K562 (cell line): ENCODE measurements at regions not wholly inside any gene's neighbourhood (a gene's known extent, or its start where the extent isn't known, plus 50 kb on each side); places are given as distances from the start of the nearest gene placed in this dataset.

Experiments used
- ATAC-seq: fragments of 200-7000 bp; cut with Tn5 transposase; 3 replicates; pipeline ENCODE4 v1.9.1; 2020; ENCODE audit warnings: moderate library complexity
- BruUV-seq: library from RNA; stranded (reverse); fragments of 400-500 nt; replicated peaks from 2 replicates; lab custom pipeline; 2021; lab: Mats Ljungman, UMichigan
- CTCF ChIA-PET: fragments of 300-600 bp; formaldehyde crosslinking; extraction: SDS; loops from one replicate; lab custom pipeline; 2021; ENCODE audit warnings: low intra/inter-chr PET ratio; lab: Yijun Ruan, JAX
- POLR2A ChIA-PET: fragments of 300-600, 350-650 bp; sonication (Branson Sonifier 250); formaldehyde crosslinking; extraction: SDS; loops from one replicate; lab custom pipeline; 2021; ENCODE audit warnings: antibody characterized with exemption, inconsistent platforms; lab: Yijun Ruan, JAX
- DNase-seq, 4 experiments: peaks; one replicate each; pipeline versions ENCODE4 v3.0.0 to v3.0.0-alpha.2; 2011 to 2018; ENCODE audit warnings: low spot score in 3 of 4, mixed read lengths in 3 of 4; ENCODE audit errors: extremely low read depth in 1 of 4
- FAIRE-seq: peaks from 2 replicates; lab custom pipeline; 2011; peaks lifted over from hg19 to GRCh38; lab: Jason Lieb, UNC
- H2AFZ ChIP-seq: 2 replicates; pipeline ENCODE4 v1.6.0; 2011; ENCODE audit warnings: low read depth, low read length, control low read depth, inconsistent platforms
- H3K27ac ChIP-seq: fragments of 200-600 bp; 3 replicates; pipeline ENCODE4 v1.8.0; 2011; ENCODE audit warnings: low read depth, mild to moderate bottlenecking, control low read depth, inconsistent platforms, low read length, moderate library complexity, mixed read lengths; ENCODE audit errors: extremely low read depth
- H3K27me3 ChIP-seq, 2 experiments: fragments of 300-600 bp in 1 of 2; 2 replicates in 1 of 2; 3 replicates in 1 of 2; pipeline versions ENCODE4 v1.6.0 to v1.8.0; 2011; ENCODE audit warnings: inconsistent platforms in 2 of 2, low read length in 2 of 2, mild to moderate bottlenecking in 1 of 2, mixed read lengths in 1 of 2, moderate library complexity in 1 of 2; ENCODE audit not compliant: control insufficient read depth in 2 of 2, insufficient read depth in 2 of 2
- H3K36me3 ChIP-seq: fragments of 300-600 bp; 3 replicates; pipeline ENCODE4 v1.8.0; 2011; ENCODE audit warnings: mild to moderate bottlenecking, low read length, inconsistent platforms; ENCODE audit not compliant: control insufficient read depth, insufficient read depth
- H3K4me1 ChIP-seq, 2 experiments: fragments of 200-600 bp in 1 of 2; replicated peaks in 1 of 2; 2 replicates in 1 of 2; 3 replicates in 1 of 2; pipeline versions ENCODE4 v1.5.1 to v1.8.0; 2011; ENCODE audit warnings: inconsistent platforms in 2 of 2, low read length in 2 of 2, mild to moderate bottlenecking in 1 of 2, mixed read lengths in 1 of 2, moderate library complexity in 1 of 2; ENCODE audit not compliant: control insufficient read depth in 2 of 2, insufficient read depth in 2 of 2
- H3K4me2 ChIP-seq: 2 replicates; pipeline ENCODE4 v1.6.1; 2011; ENCODE audit warnings: low read length, control low read depth, inconsistent platforms, mixed read lengths; ENCODE audit not compliant: insufficient read depth
- H3K4me3 ChIP-seq: fragments of 200-600 bp; sonication (generic), shearing (Covaris generic); 2 replicates; pipeline ENCODE4 v1.5.1; 2016; ENCODE audit warnings: control low read depth, inconsistent platforms
- H3K79me2 ChIP-seq: fragments of 200-600 bp; 3 replicates; pipeline ENCODE4 v1.8.0; 2011; ENCODE audit warnings: low read length, inconsistent platforms; ENCODE audit not compliant: control insufficient read depth, insufficient read depth
- H3K9ac ChIP-seq, 2 experiments: 2 replicates each; pipeline versions ENCODE4 v1.6.0 to v1.6.1; 2011; ENCODE audit warnings: low read depth in 2 of 2, low read length in 2 of 2, control low read depth in 1 of 2, inconsistent platforms in 1 of 2, mild to moderate bottlenecking in 1 of 2, mixed read lengths in 1 of 2; ENCODE audit not compliant: insufficient read depth in 1 of 2
- H3K9me1 ChIP-seq: one replicate; pipeline ENCODE4 v1.6.0; 2011; ENCODE audit warnings: inconsistent platforms, mild to moderate bottlenecking, low read length, moderate library complexity; ENCODE audit not compliant: control insufficient read depth, insufficient read depth
- H3K9me3 ChIP-seq: replicated peaks from 2 replicates; pipeline ENCODE4 v1.5.1; 2011; ENCODE audit warnings: low read depth, low read length, inconsistent platforms; ENCODE audit not compliant: control insufficient read depth, insufficient read depth
- H4K20me1 ChIP-seq: replicated peaks from 2 replicates; pipeline ENCODE4 v1.6.1; 2011; ENCODE audit warnings: low read length, inconsistent platforms, mixed read lengths; ENCODE audit not compliant: control insufficient read depth, insufficient read depth
- CBX3 ChIP-seq, 2 experiments: IDR thresholded peaks; 1 replicate in 1 of 2; 2 replicates in 1 of 2; pipeline ENCODE4 v1.6.1; 2012; ENCODE audit warnings: inconsistent platforms in 2 of 2, low read length in 2 of 2, borderline replicate concordance in 1 of 2, control low read depth in 1 of 2
- MAFG ChIP-seq: fragments of 450-650 bp; conservative IDR thresholded peaks from 2 replicates; pipeline ENCODE4 v1.6.1; 2016; ENCODE audit warnings: missing genetic modification characterization, missing compliant biosample characterization
- TCF15 ChIP-seq: fragments of 250-450 bp; sonication (Bioruptor Pico); IDR thresholded peaks from 2 replicates; pipeline ENCODE4 v1.8.0; 2022; ENCODE audit warnings: moderate library complexity, mild to moderate bottlenecking, inconsistent platforms
- TCF3 ChIP-seq: sonication (generic); formaldehyde crosslinking; IDR thresholded peaks from 2 replicates; pipeline ENCODE4 v1.4.0; 2020; ENCODE audit warnings: mild to moderate bottlenecking, missing genetic modification reagents
- ZBTB1 ChIP-seq: sonication (generic); formaldehyde crosslinking; IDR thresholded peaks from 2 replicates; pipeline ENCODE4 v1.8.1; 2023; ENCODE audit warnings: missing genetic modification reagents, low read depth, mild to moderate bottlenecking, borderline replicate concordance
- ZNF778 ChIP-seq: fragments of 450-650 bp; formaldehyde crosslinking; IDR thresholded peaks from 2 replicates; pipeline ENCODE4 v1.4.0; 2020; ENCODE audit warnings: mild to moderate bottlenecking, moderate library complexity
- WGBS: fragments of 100-300 bp; shearing (Covaris generic); methylation state at CpG from one replicate; pipeline ENCODE4 v1.1.6; 2016; ENCODE audit warnings: low coverage, mixed read lengths; ENCODE audit not compliant: insufficient coverage; ENCODE audit errors: missing lambda C conversion rate; 5-methylcytosine and 5-hydroxymethylcytosine counted together
- in situ Hi-C: fragments of 300-500 bp; cut with MboI; formaldehyde crosslinking; loops from 4 replicates; pipeline ENCODE4 v1.15.0; 2018; ENCODE audit warnings: inconsistent platforms, mixed read lengths
- intact Hi-C: fragments of 100-400 bp; cut with micrococcal nuclease; formaldehyde crosslinking; loops from 2 replicates; pipeline ENCODE4 v1.14.2; 2022

DNA sequence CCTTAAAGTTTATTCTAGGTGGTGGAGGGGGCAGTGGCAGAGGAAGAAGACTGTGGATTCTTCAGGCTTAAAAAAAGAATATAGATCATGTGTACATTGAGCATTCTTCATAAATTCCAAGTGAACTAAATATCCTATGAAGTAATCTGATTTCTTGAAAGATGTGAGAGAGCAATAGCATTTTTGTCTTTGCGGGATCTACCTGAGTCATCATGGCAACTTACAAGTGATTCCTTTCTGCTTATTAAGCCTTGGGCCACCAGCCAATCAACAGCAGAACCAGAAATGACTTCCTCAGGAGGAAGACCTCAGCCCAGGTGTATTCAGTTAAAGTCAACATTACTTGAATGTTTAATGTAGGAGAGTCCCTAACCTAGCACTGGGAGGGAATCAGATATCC, 756.9 kb downstream of the TFAP2A start (continued):
- TF ChIP-seq MAFG (tag) (no peak), TCF15 (CRISPR knock-in tag) (no peak)

GRCh38 chr6:9647599-9647998, 767.3 kb downstream of the TFAP2A start:
- TF ChIP-seq TCF3 (CRISPR knock-in tag) (no peak), CBX3 (IDR thresholded peaks at IDR 0.05; ENCODE audit: borderline replicate concordance in 1 of 2, low read length in 2 of 2) (no peak), ZBTB1 (no peak), ZNF778 (CRISPR knock-in tag) (no peak)
- Histone ChIP-seq H3K4me2 (no peak overlapping the region), H3K27me3 (no peaks in the 10 kb centered on the region), H3K79me2 (no peaks in the 10 kb centered on the region), H3K9ac (no peak overlapping the region), H3K9me3 (no peaks in the 10 kb centered on the region), H2AFZ (no peak overlapping the region), H3K4me3 (no peak overlapping the region), H3K27ac (no peak overlapping the region), H3K4me1 (no peaks in the 10 kb centered on the region), H4K20me1 (no peaks in the 10 kb centered on the region), H3K9me1 (no peaks in the 10 kb centered on the region), H3K36me3 (no peaks in the 10 kb centered on the region)
- 0% methylated on average over 1 of the region's 1 CpG for WGBS
- in situ Hi-C loops (no loop called here), intact Hi-C loops (no loop called here)
- ChIA-PET POLR2A (no interaction called here), CTCF (no interaction called here)
- no peak for ATAC-seq
- no TSS peak for BruUV-seq
- no peak for FAIRE-seq
- no peak for DNase-seq
